Limb (tissue), 2 donors: ENCODE measurements at regions not wholly inside any gene's neighbourhood (a gene's known extent, or its start where the extent isn't known, plus 50 kb on each side); places are given as distances from the start of the nearest gene placed in this dataset.
A peak's percentile ranks its signal among the peaks of the same experiment; 100 is the strongest.
"Not testable (repeated sequence)": the region's sequence is repeated elsewhere in the genome, so short reads cannot be mapped to it uniquely, and the experiment has no call there.

Experiments used
- DNase-seq, 2 donors: peaks; one replicate each; pipeline ENCODE4 v3.0.0-alpha.2; 2016; ENCODE audit errors: extremely low spot score in 2 of 2

- no peak for DNase-seq
Observed at GRCh38 chr10:21293518-21294356, 231.7 kb downstream of the SKIDA1 start.

- DNase-seq, result peak; percentile 79 to 90
Observed at GRCh38 chr10:21292763-21293517, 232.5 kb downstream of the SKIDA1 start.

- no peak for DNase-seq
Observed at GRCh38 chr10:21290499-21291160, 234.9 kb downstream of the SKIDA1 start.

GRCh38 chr10:21289961-21290360 is 235.5 kb downstream of the SKIDA1 start:
- DNase-seq, result no peak

- no peak for DNase-seq
Observed at GRCh38 chr10:21289271-21289670, 236.2 kb downstream of the SKIDA1 start.

GRCh38 chr10:21285742-21286331 is 239.6 kb downstream of the SKIDA1 start:
- DNase-seq, result no peak

- no peak for DNase-seq
Observed at GRCh38 chr10:21285207-21285606, 240.3 kb downstream of the SKIDA1 start.

GRCh38 chr10:21284301-21284700 is 241.2 kb downstream of the SKIDA1 start:
- DNase-seq, result no peak

GRCh38 chr10:21283053-21283452 is 242.4 kb downstream of the SKIDA1 start:
- DNase-seq, result not testable (repeated sequence)

- DNase-seq, result no peak
Observed at GRCh38 chr10:21281765-21282484, 243.6 kb downstream of the SKIDA1 start.

- DNase-seq, result no peak
Observed at GRCh38 chr10:21280971-21281572, 244.4 kb downstream of the SKIDA1 start.

- no peak for DNase-seq
Observed at GRCh38 chr10:21280037-21280436, 245.4 kb downstream of the SKIDA1 start.

- DNase-seq, result no peak
Observed at GRCh38 chr10:21279217-21279575, 246.3 kb downstream of the SKIDA1 start.

- peak; percentile 77 to 90 for DNase-seq
Observed at GRCh38 chr10:21278491-21279216, 246.8 kb downstream of the SKIDA1 start.

- no peak for DNase-seq
Observed at GRCh38 chr10:21273400-21273968, 252.0 kb downstream of the SKIDA1 start.

- no peak for DNase-seq
Observed at GRCh38 chr10:21272643-21273399, 252.7 kb downstream of the SKIDA1 start.

- no peak for DNase-seq
Observed at GRCh38 chr10:21270976-21271375, 254.5 kb downstream of the SKIDA1 start.

GRCh38 chr10:21269289-21269688 is 256.2 kb downstream of the SKIDA1 start:
- no peak for DNase-seq

- no peak for DNase-seq
Observed at GRCh38 chr10:21265622-21266021, 259.9 kb downstream of the SKIDA1 start.
